HG03342 (cell line): ENCODE measurements at regions not wholly inside any gene's neighbourhood (a gene's known extent, or its start where the extent isn't known, plus 50 kb on each side); places are given as distances from the start of the nearest gene placed in this dataset.

Experiments used
- ATAC-seq: cut with Tn5 transposase; IDR thresholded peaks from one replicate; pipeline ENCODE4 v1.9.1; 2021; ENCODE audit warnings: mild to moderate bottlenecking, moderate library complexity; ENCODE audit not compliant: unreplicated experiment

- ATAC-seq, result no peak
These were observed 113.7 kb downstream of the FOXA2 start for GRCh38 chr20:22470620-22471026.

GRCh38 chr20:22466447-22467171 is 117.8 kb downstream of the FOXA2 start:
- ATAC-seq, result no peak

- no peak for ATAC-seq
These were observed 118.5 kb downstream of the FOXA2 start for GRCh38 chr20:22465622-22466446.

GRCh38 chr20:22464312-22465003 is 119.9 kb downstream of the FOXA2 start:
- no peak for ATAC-seq

- ATAC-seq, result no peak
These were observed 121.1 kb downstream of the FOXA2 start for GRCh38 chr20:22462975-22463914.

GRCh38 chr20:22460803-22461202 is 123.6 kb downstream of the FOXA2 start:
- no peak for ATAC-seq

GRCh38 chr20:22460231-22460630 is 124.1 kb downstream of the FOXA2 start:
- ATAC-seq, result no peak

GRCh38 chr20:22459754-22460153 is 124.6 kb downstream of the FOXA2 start:
- ATAC-seq, result no peak

- no peak for ATAC-seq
These were observed 128.3 kb downstream of the FOXA2 start for GRCh38 chr20:22456109-22456508.

GRCh38 chr20:22455259-22455658 is 129.1 kb downstream of the FOXA2 start:
- no peak for ATAC-seq

GRCh38 chr20:22453244-22454080 is 130.9 kb downstream of the FOXA2 start:
- no peak for ATAC-seq

- ATAC-seq, result no peak
These were observed 131.8 kb downstream of the FOXA2 start for GRCh38 chr20:22452442-22453011.

- no peak for ATAC-seq
These were observed 133.8 kb downstream of the FOXA2 start for GRCh38 chr20:22450537-22450936.

GRCh38 chr20:22449188-22449973 is 135.0 kb downstream of the FOXA2 start:
- ATAC-seq, result no peak

GRCh38 chr20:22447447-22447778 is 137.0 kb downstream of the FOXA2 start:
- ATAC-seq, result no peak

GRCh38 chr20:22446613-22447446 is 137.5 kb downstream of the FOXA2 start:
- no peak for ATAC-seq

GRCh38 chr20:22442318-22442717 is 142.1 kb downstream of the FOXA2 start:
- ATAC-seq, result no peak

GRCh38 chr20:22438926-22439325 is 145.4 kb downstream of the FOXA2 start:
- ATAC-seq, result no peak
